ENCODE measurements at regions not wholly inside any gene's neighbourhood (a gene's known extent, or its start where the extent isn't known, plus 50 kb on each side); places are given as distances from the start of the nearest gene placed in this dataset.

GRCh38 chr5:173719731-173720082 lies 103.3 kb upstream of the BOD1 start:
- TF ChIP-seq CHD1 (IDR thresholded peaks at IDR 0.05; ENCODE audit: low read depth, low read length): no peak
- no peak for TF ChIP-seq CTCF (conservative IDR thresholded peaks at IDR 0.05; ENCODE audit: low read depth, low read length)
- TF ChIP-seq RCOR1 (IDR thresholded peaks at IDR 0.05; ENCODE audit: insufficient replicate concordance, low read length): no peak
- no peak for TF ChIP-seq ELK1 (IDR thresholded peaks at IDR 0.05; ENCODE audit: borderline replicate concordance, low read depth, low read length)
- no peak for TF ChIP-seq POLR2A (IDR thresholded peaks at IDR 0.05; ENCODE audit: low read depth, low read length)
- no peak for TF ChIP-seq FOS (IDR thresholded peaks at IDR 0.05; ENCODE audit: low read depth, low read length)
- no peak for TF ChIP-seq SMC3 (IDR thresholded peaks at IDR 0.05; ENCODE audit: low read depth, low read length)
